HK-2 (cell line): ENCODE measurements at regions not wholly inside any gene's neighbourhood (a gene's known extent, or its start where the extent isn't known, plus 50 kb on each side); places are given as distances from the start of the nearest gene placed in this dataset.

Experiments used
- DNase-seq: peaks from one replicate; pipeline ENCODE4 v3.0.0-alpha.2; 2018; ENCODE audit not compliant: unreplicated experiment

GRCh38 chr21:43274022-43274945 lies 105.5 kb downstream of the CRYAA start:
- no peak for DNase-seq

DNA sequence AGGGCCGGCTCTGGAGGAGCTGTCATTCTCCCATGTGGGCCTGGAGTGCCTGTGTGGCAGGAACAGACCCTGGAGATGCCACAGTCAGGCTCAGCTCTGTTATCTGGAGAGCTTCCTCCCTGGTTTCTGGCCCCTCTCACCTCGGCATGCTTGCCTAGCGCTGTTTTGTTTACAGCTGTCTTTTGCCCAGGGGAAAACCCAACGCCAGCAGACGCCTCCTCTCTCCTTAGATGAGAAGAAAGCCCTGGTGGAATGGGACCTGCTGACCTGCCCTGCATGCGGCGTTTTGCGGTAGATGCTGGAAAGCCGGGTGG lies 104.9 kb downstream of the CRYAA start:
- no peak for DNase-seq

DNA sequence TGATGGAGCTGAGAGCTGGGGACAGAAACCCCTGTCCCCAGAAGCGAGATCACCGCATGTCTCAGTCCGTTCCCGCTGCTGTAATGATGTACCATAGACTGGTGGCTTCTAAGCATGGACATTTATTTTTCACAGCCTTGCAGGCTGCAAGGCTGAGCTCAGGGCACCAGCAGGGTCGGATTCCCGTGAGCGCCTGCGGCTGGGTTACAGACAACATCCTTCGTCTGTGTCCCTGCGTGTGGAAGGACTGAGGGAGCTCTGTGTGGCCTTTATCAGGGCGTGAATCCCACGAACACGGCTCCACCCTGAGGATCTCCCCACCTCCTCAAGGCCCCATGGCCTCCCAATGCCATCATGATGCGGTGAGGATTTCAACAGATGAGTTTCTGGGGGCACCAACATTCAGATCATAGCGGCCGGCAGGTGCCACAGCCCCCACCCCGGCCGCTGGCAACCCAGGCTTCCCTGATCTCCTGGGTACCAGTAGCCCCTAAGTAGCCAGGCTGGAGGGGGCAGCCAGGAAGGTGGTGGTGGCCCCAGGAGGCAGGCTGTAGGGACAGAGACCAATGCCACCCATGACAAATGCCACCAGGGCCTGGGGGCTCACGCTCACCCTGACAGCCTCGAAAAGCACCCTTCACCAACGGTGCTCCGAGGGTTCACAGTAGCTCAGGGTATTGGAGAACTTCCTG lies 104.4 kb downstream of the CRYAA start:
- no peak for DNase-seq

DNA sequence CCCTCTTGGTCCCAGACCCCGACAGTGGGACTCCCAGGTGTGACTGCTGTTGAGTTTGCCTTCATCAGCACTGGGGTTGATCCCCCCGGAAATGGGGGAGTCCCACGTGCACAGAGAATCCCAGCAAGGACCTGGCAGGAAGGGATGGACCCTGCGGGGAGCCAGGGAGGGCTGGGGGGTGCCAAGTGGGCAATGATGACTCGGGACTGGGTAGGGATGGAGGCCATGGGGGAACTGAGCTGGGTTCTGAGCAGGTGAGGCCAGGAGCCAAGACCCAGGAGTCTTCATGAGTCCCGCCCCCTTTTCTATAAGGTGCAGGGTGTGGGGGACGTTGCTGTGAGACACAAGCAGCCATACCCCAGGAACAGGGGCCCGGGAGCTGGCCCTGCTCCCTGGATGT lies 103.8 kb downstream of the CRYAA start:
- DNase-seq, result no peak

GRCh38 chr21:43271452-43272020 lies 102.7 kb downstream of the CRYAA start:
- DNase-seq, result no peak

DNA sequence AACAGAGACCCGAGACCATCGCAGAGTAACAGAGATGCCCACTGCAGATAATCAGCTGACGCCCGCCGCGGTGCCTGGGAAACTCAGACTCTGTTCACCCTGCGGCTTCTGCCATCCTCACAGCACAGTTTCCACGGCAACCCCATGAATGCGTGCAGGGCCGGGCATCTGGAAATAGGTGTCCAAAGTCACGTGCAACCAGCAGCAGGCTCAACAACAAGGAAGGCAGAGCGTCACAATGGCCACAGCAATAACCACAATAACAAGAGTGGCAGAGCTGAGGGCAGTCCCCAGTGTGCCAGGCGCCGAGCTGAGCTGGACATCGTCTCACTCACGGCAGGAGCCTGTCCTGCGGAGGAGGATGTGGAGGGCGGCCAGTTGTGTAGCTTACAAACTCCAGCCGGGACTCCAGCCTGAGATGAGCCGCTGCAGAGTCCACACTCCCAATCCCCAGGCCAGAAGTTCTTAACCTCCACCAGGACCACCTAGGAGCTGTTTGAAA lies 102.0 kb downstream of the CRYAA start:
- no peak for DNase-seq

- no peak for DNase-seq
These were observed 101.3 kb downstream of the CRYAA start for GRCh38 chr21:43269957-43270705.

DNA sequence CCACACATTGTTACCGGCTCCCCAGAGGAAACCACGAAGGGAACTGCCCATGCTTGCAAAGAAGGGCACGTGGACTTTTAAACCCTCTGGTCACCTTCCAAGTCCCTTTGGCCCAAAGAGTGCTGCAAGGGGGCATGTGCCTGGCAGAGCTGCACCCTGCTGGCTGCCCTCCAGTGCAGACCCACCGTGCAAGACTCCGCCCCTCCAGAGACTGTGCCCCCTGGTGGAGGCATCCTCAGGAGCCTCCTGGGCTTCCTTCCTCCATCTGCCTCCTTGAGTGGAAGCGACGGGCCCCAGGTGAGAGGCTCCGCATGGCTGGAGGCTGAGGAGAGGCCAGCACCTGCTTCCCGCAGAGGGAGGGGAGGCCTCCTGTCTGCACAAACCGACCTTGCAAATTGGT lies 100.6 kb downstream of the CRYAA start:
- DNase-seq, result no peak

- DNase-seq, result no peak
These were observed 100.0 kb downstream of the CRYAA start for GRCh38 chr21:43268804-43269186.

DNA sequence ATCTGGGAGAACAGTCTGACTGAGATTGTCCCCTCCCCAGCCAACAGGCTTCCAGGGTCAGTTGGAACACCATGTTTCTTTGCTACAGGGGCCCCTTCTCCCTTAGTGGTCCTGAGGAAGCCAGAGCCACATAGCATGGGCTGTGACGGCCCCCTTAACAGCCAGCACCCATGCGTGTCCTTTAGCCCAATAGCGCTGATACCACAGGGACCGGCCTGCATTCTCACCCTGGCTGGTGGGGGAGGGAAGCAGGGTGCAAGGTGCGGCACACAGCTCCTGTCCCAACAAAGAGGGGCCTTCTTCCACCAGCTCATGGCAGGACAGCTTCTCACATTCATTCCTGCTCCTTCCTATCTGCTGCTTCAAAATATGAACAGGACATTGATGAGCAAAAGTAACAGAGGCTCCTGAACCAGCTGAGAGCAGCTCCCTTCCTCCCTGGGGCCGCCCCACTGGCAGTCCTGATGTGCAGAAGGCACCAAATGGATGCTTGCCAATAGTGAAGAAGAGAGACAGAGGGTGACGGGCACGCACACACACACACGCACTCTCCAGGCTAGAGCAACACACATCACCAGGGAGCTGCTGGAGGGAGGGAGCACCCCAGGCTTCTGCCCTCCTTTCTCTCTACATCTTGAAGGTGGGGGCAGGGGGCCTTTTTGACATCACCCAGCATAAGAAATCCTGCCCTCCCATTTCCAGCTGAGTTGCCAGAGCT lies 99.4 kb downstream of the CRYAA start:
- no peak for DNase-seq

DNA sequence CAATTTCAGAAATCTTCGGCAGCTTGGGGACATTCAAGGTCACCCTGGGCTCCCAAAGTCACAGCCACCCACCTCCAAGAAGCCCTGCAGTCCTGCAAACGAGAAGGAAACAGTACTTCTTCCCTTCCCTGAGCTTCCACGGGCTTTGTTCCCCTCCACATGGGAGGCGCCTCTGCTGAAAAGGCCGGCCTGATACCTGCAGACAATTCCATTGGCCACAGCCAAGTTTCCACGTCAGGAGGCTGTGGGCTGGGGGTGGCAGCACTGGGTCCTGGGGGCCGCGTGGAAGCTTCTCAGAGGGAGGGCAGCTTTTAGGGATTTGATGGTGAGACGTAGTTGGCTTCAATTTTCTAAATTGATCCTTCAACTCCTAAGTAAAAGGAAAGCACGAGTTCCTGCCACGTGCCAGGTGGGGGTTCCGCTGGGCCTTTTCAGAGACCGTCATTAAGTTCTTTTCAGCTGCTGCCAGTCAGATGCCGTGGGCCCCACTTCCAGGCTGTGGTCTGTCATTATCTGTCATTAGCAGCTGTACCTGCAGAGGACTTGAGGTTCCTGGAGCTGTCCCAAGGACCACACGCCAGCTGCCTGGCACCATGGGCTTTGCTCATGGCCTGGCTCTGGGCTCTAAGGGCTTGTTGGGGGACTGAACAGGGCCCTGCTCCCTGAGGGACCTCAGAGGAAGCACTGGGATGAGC lies 98.7 kb downstream of the CRYAA start:
- DNase-seq, result no peak

DNA sequence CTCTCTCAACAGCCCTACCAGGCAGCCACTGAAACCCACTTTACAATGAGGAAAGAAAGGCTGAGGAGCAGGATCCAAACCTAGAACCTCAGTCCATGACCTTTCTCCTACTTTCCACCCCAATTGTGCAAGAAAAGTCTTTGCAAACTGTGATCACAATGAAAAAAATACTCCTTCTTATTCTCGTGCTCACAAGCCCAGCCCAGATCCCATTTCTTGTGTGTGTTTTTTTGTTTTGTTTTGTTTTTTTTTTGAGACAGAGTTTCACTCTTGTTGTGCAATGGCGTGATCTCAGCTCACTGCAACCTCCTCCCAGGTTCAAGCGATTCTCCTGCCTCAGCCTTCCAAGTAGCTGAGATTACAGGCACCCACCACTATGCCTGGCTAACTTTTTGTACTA lies 97.7 kb downstream of the CRYAA start:
- no peak for DNase-seq

- DNase-seq, result no peak
These were observed 93.6 kb downstream of the CRYAA start for GRCh38 chr21:43262427-43262826.
